ENCODE measurements at regions not wholly inside any gene's neighbourhood (a gene's known extent, or its start where the extent isn't known, plus 50 kb on each side); places are given as distances from the start of the nearest gene placed in this dataset.
"Not testable (repeated sequence)": the region's sequence is repeated elsewhere in the genome, so short reads cannot be mapped to it uniquely, and the experiment has no call there.

DNA sequence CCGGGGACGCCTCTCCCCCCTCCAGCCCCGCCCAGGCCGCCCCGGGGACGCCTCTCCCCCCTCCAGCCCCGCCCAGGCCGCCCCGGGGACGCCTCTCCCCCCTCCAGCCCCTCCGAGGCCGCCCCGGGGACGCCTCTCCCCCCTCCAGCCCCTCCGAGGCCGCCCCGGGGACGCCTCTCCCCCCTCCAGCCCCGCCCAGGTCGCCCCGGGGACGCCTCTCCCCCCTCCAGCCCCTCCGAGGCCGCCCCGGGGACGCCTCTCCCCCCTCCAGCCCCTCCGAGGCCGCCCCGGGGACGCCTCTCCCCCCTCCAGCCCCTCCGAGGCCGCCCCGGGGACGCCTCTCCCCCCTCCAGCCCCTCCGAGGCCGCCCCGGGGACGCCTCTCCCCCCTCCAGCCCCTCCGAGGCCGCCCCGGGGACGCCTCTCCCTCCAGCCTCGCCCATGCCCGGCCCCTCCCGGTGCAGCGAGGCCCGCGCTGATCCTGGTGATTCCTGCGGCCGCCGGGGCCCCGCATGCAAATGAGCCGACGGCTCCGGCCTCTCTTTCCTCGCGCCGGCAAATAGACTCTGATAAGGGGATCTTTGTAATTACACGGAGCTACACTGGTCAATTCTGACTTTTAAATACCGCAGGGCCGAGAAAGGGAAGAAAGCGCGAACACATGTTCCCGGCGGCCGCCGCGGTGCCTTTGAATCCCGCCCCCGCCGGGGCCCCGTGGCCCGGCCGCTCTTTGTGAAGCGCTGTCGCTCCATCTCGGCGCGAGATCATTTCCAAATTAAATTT is 114.7 kb upstream of the NKX1-1 start:
- TF ChIP-seq, protein P1, sequence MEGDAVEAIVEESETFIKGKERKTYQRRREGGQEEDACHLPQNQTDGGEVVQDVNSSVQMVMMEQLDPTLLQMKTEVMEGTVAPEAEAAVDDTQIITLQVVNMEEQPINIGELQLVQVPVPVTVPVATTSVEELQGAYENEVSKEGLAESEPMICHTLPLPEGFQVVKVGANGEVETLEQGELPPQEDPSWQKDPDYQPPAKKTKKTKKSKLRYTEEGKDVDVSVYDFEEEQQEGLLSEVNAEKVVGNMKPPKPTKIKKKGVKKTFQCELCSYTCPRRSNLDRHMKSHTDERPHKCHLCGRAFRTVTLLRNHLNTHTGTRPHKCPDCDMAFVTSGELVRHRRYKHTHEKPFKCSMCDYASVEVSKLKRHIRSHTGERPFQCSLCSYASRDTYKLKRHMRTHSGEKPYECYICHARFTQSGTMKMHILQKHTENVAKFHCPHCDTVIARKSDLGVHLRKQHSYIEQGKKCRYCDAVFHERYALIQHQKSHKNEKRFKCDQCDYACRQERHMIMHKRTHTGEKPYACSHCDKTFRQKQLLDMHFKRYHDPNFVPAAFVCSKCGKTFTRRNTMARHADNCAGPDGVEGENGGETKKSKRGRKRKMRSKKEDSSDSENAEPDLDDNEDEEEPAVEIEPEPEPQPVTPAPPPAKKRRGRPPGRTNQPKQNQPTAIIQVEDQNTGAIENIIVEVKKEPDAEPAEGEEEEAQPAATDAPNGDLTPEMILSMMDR (IDR thresholded peaks at IDR 0.05): not testable (repeated sequence)
- not testable (repeated sequence) for TF ChIP-seq POLR2AphosphoS5, POLR2A, EP300 (IDR thresholded peaks at IDR 0.05)
